OCI-LY7 (cell line): ENCODE measurements at regions not wholly inside any gene's neighbourhood (a gene's known extent, or its start where the extent isn't known, plus 50 kb on each side); places are given as distances from the start of the nearest gene placed in this dataset.

ENCODE experiments used
- BruUV-seq: library from RNA; stranded (reverse); fragments of 400-500 nt; replicated peaks from 2 replicates; lab custom pipeline; 2021; lab: Mats Ljungman, UMichigan
- CTCF ChIA-PET: fragments of 300-600 bp; sonication (Branson Sonifier 250); formaldehyde crosslinking; loops from one replicate; lab custom pipeline; 2022; ENCODE audit warnings: antibody characterized with exemption; ENCODE audit not compliant: unreplicated experiment; lab: Charles Lee
- POLR2A ChIA-PET: fragments of 300-600 bp; sonication (Branson Sonifier 250); formaldehyde crosslinking; loops from one replicate; lab custom pipeline; 2022; ENCODE audit warnings: antibody characterized with exemption; lab: Charles Lee
- DNase-seq: peaks from one replicate; pipeline ENCODE4 v3.0.0-alpha.2; 2015; ENCODE audit warnings: low spot score
- H2AFZ ChIP-seq: fragments of 200-600 bp; sonication (generic), shearing (Covaris generic); 2 replicates; pipeline ENCODE4 v1.6.1; 2014; ENCODE audit warnings: mild to moderate bottlenecking, antibody characterized with exemption, low read length, moderate library complexity
- H3K27ac ChIP-seq: fragments of 200-600 bp; sonication (generic); 2 replicates; pipeline ENCODE4 v1.5.1; 2014; ENCODE audit warnings: mixed run types, low read depth, mild to moderate bottlenecking, moderate library complexity, low read length, inconsistent platforms; ENCODE audit not compliant: poor library complexity, severe bottlenecking
- H3K36me3 ChIP-seq: fragments of 200-600 bp; sonication (generic); 2 replicates; pipeline ENCODE4 v1.6.1; 2014; ENCODE audit warnings: mild to moderate bottlenecking, antibody characterized with exemption, low read length, moderate library complexity, mixed read lengths; ENCODE audit not compliant: insufficient read depth
- H3K4me1 ChIP-seq: fragments of 200-600 bp; sonication (generic); 2 replicates; pipeline ENCODE4 v1.5.1; 2014; ENCODE audit warnings: mild to moderate bottlenecking, low read length; ENCODE audit not compliant: insufficient read depth, poor library complexity, severe bottlenecking
- H3K4me2 ChIP-seq: fragments of 200-600 bp; sonication (generic); 2 replicates; pipeline ENCODE4 v1.6.1; 2014; ENCODE audit warnings: mild to moderate bottlenecking, low read length
- H3K4me3 ChIP-seq: fragments of 200-600 bp; sonication (generic); 2 replicates; pipeline ENCODE4 v1.5.1; 2014; ENCODE audit warnings: mild to moderate bottlenecking, low read depth, low read length; ENCODE audit not compliant: poor library complexity, severe bottlenecking
- H3K79me2 ChIP-seq: fragments of 200-600 bp; sonication (generic); 2 replicates; pipeline ENCODE4 v1.6.1; 2016; ENCODE audit warnings: low read depth, mild to moderate bottlenecking, low read length, moderate library complexity, mixed read lengths; ENCODE audit not compliant: insufficient read depth
- H3K9me2 ChIP-seq: fragments of 200-600 bp; sonication (generic); 2 replicates; pipeline ENCODE4 v1.6.1; 2016; ENCODE audit warnings: mild to moderate bottlenecking, low read length, mixed read lengths; ENCODE audit not compliant: insufficient read depth
- H3K9me3 ChIP-seq: fragments of 200-600 bp; sonication (generic); 2 replicates; pipeline ENCODE4 v1.6.1; 2014; ENCODE audit warnings: mild to moderate bottlenecking, mixed run types, low read length, mixed read lengths
- H4K20me1 ChIP-seq: fragments of 200-600 bp; sonication (generic); 2 replicates; pipeline ENCODE4 v1.6.1; 2014; ENCODE audit warnings: mild to moderate bottlenecking, antibody characterized with exemption, low read length, moderate library complexity, mixed read lengths; ENCODE audit not compliant: insufficient read depth
- EZH2phosphoT487 ChIP-seq: fragments of 200-600 bp; sonication (generic); IDR thresholded peaks from 2 replicates; pipeline ENCODE4 v1.6.1; 2018; ENCODE audit warnings: low read depth, borderline replicate concordance, mild to moderate bottlenecking, mixed run types, antibody characterized with exemption, low read length, moderate library complexity, mixed read lengths
- intact Hi-C: fragments of 100-400 bp; cut with micrococcal nuclease; formaldehyde crosslinking; loops from one replicate; pipeline ENCODE4 v1.10.0; 2022; ENCODE audit not compliant: unreplicated experiment
- TF ChIP-seq, protein P1 (sequence below): fragments of 200-600 bp; sonication (generic); conservative IDR thresholded peaks from 2 replicates; pipeline ENCODE4 v1.5.1; 2014; ENCODE audit warnings: mild to moderate bottlenecking, antibody characterized with exemption, low read length, moderate library complexity, mixed read lengths

DNA sequence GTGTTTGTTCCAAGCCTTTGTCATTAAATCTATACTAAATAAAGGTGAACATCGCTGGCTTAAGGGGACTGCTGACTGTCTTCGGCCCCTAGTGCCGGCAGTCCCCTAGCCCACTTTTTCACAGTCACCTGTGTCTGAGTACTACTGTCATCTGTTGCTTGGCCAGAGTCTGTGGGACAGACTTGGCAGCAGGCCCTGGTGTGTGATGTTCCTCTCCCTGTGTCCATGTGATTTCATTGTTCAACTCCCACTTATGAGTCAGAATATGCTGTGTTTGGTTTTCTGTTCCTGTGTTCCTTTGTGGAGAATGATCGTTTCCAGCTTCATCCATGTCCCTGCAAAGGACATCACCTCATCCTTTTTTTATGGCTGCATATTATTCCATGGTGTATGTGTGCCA is 133.4 kb downstream of the HAO1 start:
- no peak overlapping the region for H3K4me3 ChIP-seq
- no peak overlapping the region for H2AFZ ChIP-seq
- H3K4me1 ChIP-seq = no peaks in the 10 kb centered on the region
- no peaks in the 10 kb centered on the region; the same call in 1 of the 2 replicates for H3K36me3 ChIP-seq
- ChIA-PET CTCF (no interaction called here), POLR2A (interaction anchor here (0.6 kb wide), 2 partner anchors 10 to 363 kb away, joined by 3 to 6 read pairs; no protein-coding TSS in a partner anchor)
- intact Hi-C loops = no loop called here
- no peaks in the 10 kb centered on the region for H3K79me2 ChIP-seq
- H3K27ac ChIP-seq = no peak overlapping the region
- no peaks in the 10 kb centered on the region for H3K9me2 ChIP-seq
- peaks cover 8% of the 10 kb centered on the region for H3K9me3 ChIP-seq
- no peak for DNase-seq
- no peaks in the 10 kb centered on the region for H4K20me1 ChIP-seq
- no peak overlapping the region for H3K4me2 ChIP-seq
- BruUV-seq = no TSS peak
- TF ChIP-seq, protein P1, sequence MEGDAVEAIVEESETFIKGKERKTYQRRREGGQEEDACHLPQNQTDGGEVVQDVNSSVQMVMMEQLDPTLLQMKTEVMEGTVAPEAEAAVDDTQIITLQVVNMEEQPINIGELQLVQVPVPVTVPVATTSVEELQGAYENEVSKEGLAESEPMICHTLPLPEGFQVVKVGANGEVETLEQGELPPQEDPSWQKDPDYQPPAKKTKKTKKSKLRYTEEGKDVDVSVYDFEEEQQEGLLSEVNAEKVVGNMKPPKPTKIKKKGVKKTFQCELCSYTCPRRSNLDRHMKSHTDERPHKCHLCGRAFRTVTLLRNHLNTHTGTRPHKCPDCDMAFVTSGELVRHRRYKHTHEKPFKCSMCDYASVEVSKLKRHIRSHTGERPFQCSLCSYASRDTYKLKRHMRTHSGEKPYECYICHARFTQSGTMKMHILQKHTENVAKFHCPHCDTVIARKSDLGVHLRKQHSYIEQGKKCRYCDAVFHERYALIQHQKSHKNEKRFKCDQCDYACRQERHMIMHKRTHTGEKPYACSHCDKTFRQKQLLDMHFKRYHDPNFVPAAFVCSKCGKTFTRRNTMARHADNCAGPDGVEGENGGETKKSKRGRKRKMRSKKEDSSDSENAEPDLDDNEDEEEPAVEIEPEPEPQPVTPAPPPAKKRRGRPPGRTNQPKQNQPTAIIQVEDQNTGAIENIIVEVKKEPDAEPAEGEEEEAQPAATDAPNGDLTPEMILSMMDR = no peak
- no peak for TF ChIP-seq EZH2phosphoT487

DNA sequence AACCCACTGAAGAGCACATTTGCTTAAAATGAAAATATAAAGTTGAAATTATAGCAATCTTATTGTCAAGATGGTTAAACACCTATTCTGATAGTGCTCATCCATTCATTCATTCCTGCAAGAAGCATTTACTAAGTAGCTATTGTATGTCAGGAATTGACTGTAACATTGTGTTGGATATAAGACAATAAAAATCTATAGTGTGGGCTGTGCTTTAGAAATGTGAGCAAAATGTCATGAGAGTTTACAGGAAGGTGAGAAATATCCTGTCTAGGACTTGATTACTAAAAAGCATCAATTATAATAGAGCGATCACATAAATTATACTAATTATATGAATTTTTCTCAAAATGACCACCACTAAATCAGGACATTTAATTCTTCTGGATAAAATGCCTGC is 123.0 kb downstream of the HAO1 start:
- Histone ChIP-seq H3K4me1 (no peaks in the 10 kb centered on the region), H3K4me3 (no peak overlapping the region), H3K36me3 (no peaks in the 10 kb centered on the region), H3K27ac (no peak overlapping the region), H2AFZ (no peak overlapping the region), H4K20me1 (no peaks in the 10 kb centered on the region), H3K9me3 (peaks cover 7% of the 10 kb centered on the region; the same call in 1 of the 2 replicates), H3K79me2 (no peaks in the 10 kb centered on the region), H3K9me2 (no peaks in the 10 kb centered on the region), H3K4me2 (no peak overlapping the region)
- POLR2A ChIA-PET = interaction anchor here (0.6 to 2.3 kb wide), 4 partner anchors 11 to 225 kb away, joined by 4 to 8 read pairs (median 5); no protein-coding TSS in a partner anchor
- TF ChIP-seq, protein P1 = no peak
- no peak for TF ChIP-seq EZH2phosphoT487
- no peak for DNase-seq
- no TSS peak for BruUV-seq
- intact Hi-C loops = no loop called here
- CTCF ChIA-PET = no interaction called here

DNA sequence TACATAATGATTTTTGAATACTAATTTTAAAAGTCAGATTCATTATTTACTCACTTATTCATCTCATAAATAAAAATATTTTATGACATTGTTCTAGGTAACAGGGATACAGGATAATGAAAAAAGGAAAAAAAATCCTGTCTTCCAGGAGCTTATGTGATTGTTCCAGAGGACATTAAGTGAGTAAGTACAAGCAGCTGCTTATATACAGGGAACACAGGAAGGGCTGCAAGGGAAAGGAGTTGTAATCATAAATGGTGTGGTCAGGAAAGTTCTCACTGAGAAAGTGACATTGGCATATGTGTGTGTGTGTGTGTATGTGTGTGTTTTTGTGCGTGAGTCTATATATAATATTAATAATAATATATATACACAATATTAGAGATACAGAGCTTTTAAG is 121.8 kb downstream of the HAO1 start:
- Histone ChIP-seq H3K79me2 (no peaks in the 10 kb centered on the region), H3K9me3 (peaks cover 9% of the 10 kb centered on the region; the same call in 1 of the 2 replicates), H3K36me3 (no peaks in the 10 kb centered on the region), H3K4me1 (no peaks in the 10 kb centered on the region), H2AFZ (no peak overlapping the region), H3K4me2 (no peak overlapping the region), H3K9me2 (no peaks in the 10 kb centered on the region), H3K4me3 (no peak overlapping the region), H3K27ac (no peak overlapping the region), H4K20me1 (no peaks in the 10 kb centered on the region)
- BruUV-seq = no TSS peak
- CTCF ChIA-PET = no interaction called here
- no peak for DNase-seq
- intact Hi-C loops = no loop called here
- POLR2A ChIA-PET = interaction anchor here (2.3 kb wide), 1 partner anchor 25 kb away, joined by 8 read pairs; no protein-coding TSS in a partner anchor
- no peak for TF ChIP-seq EZH2phosphoT487
- TF ChIP-seq, protein P1 = no peak
